NT2/D1 (cell line): ENCODE measurements at regions not wholly inside any gene's neighbourhood (a gene's known extent, or its start where the extent isn't known, plus 50 kb on each side); places are given as distances from the start of the nearest gene placed in this dataset.

ENCODE experiments used
- SUZ12 ChIP-seq: IDR thresholded peaks from 2 replicates; pipeline ENCODE4 v1.6.1; 2011; ENCODE audit not compliant: insufficient read length, insufficient read depth; ENCODE audit errors: extremely low read depth
- YY1 ChIP-seq: IDR thresholded peaks from 2 replicates; pipeline ENCODE4 v1.6.1; 2011; ENCODE audit not compliant: insufficient read length, insufficient read depth

- TF ChIP-seq YY1 (no peak), SUZ12 (no peak)
Observed at GRCh38 chr11:121703201-121703600, 250.4 kb upstream of the SORL1-AS1 start.
